PC-3 (cell line): ENCODE measurements at regions not wholly inside any gene's neighbourhood (a gene's known extent, or its start where the extent isn't known, plus 50 kb on each side); places are given as distances from the start of the nearest gene placed in this dataset.
A peak's percentile ranks its signal among the peaks of the same experiment; 100 is the strongest.

Experiments used
- ATAC-seq: fragments of 200-7000 bp; cut with Tn5 transposase; 2 replicates; pipeline ENCODE4 v1.9.1; 2020; ENCODE audit warnings: mild to moderate bottlenecking, moderate library complexity
- BruUV-seq: library from RNA; stranded (reverse); fragments of 400-500 nt; replicated peaks from 2 replicates; lab custom pipeline; 2021; lab: Mats Ljungman, UMichigan
- CTCF ChIA-PET: fragments of 300-600 bp; sonication (Branson Sonifier 250); formaldehyde crosslinking; loops from one replicate; lab custom pipeline; 2022; ENCODE audit warnings: antibody characterized with exemption; lab: Charles Lee
- POLR2A ChIA-PET: fragments of 300-600 bp; sonication (Branson Sonifier 250); formaldehyde crosslinking; loops from one replicate; lab custom pipeline; 2022; ENCODE audit warnings: antibody characterized with exemption; ENCODE audit not compliant: unreplicated experiment; lab: Charles Lee
- DNase-seq: peaks from one replicate; pipeline ENCODE4 v3.0.0-alpha.2; 2015
- H2AFZ ChIP-seq: fragments of 300-600 bp; sonication (generic); 2 replicates; pipeline ENCODE4 v1.6.0; 2016; ENCODE audit warnings: antibody characterized with exemption, low read length
- H3F3A ChIP-seq: fragments of 300-600 bp; sonication (generic); one replicate; pipeline ENCODE4 v1.6.0; 2017; ENCODE audit warnings: antibody characterized with exemption, low read length, control low read depth, mild to moderate bottlenecking; ENCODE audit not compliant: unreplicated experiment
- H3K27ac ChIP-seq: fragments of 300-600 bp; sonication (generic); 2 replicates; pipeline ENCODE4 v1.5.1; 2016; ENCODE audit warnings: mild to moderate bottlenecking, low read length
- H3K27me3 ChIP-seq: fragments of 300-600 bp; sonication (generic); 2 replicates; pipeline ENCODE4 v1.6.1; 2016; ENCODE audit warnings: low read length, mixed read lengths
- H3K36me3 ChIP-seq: fragments of 300-600 bp; sonication (generic); 2 replicates; pipeline ENCODE4 v1.6.1; 2016; ENCODE audit warnings: low read depth, mixed run types, low read length, mixed read lengths
- H3K4me1 ChIP-seq: fragments of 300-600 bp; sonication (generic); 2 replicates; pipeline ENCODE4 v1.5.1; 2016; ENCODE audit warnings: low read length; ENCODE audit not compliant: insufficient read depth
- H3K4me2 ChIP-seq: fragments of 300-600 bp; sonication (generic); 2 replicates; pipeline ENCODE4 v1.6.0; 2016; ENCODE audit warnings: low read length
- H3K4me3 ChIP-seq: fragments of 300-600 bp; sonication (generic); 2 replicates; pipeline ENCODE4 v1.5.1; 2016; ENCODE audit warnings: mild to moderate bottlenecking, low read length, mixed read lengths
- H3K79me2 ChIP-seq: fragments of 300-600 bp; sonication (generic); 2 replicates; pipeline ENCODE4 v1.6.1; 2017; ENCODE audit warnings: low read length, mixed read lengths
- H3K9ac ChIP-seq: fragments of 300-600 bp; sonication (generic); 2 replicates; pipeline ENCODE4 v1.6.0; 2016; ENCODE audit warnings: mild to moderate bottlenecking, low read length
- H3K9me2 ChIP-seq: fragments of 300-600 bp; sonication (generic); replicated peaks from 2 replicates; pipeline ENCODE4 v1.6.1; 2016; ENCODE audit warnings: mixed run types, low read length, mixed read lengths
- H3K9me3 ChIP-seq: fragments of 300-600 bp; sonication (generic); 2 replicates; pipeline ENCODE4 v1.6.1; 2016; ENCODE audit warnings: low read length, mixed read lengths
- H4K20me1 ChIP-seq: fragments of 300-600 bp; sonication (generic); 2 replicates; pipeline ENCODE4 v1.6.1; 2016; ENCODE audit warnings: low read length, mixed read lengths
- EZH2 ChIP-seq: fragments of 300-600 bp; sonication (generic); IDR thresholded peaks from one replicate; pipeline ENCODE4 v1.6.1; 2017; ENCODE audit warnings: antibody characterized with exemption, mild to moderate bottlenecking, low read length; ENCODE audit not compliant: unreplicated experiment
- EZH2phosphoT487 ChIP-seq: fragments of 300-600 bp; sonication (generic); IDR thresholded peaks from 2 replicates; pipeline ENCODE4 v1.6.1; 2018; ENCODE audit warnings: mild to moderate bottlenecking, antibody characterized with exemption, low read length, borderline replicate concordance
- intact Hi-C: fragments of 100-400 bp; cut with micrococcal nuclease; formaldehyde crosslinking; loops from 2 replicates; pipeline ENCODE4 v1.9.0; 2023
- TF ChIP-seq, protein P1 (sequence below): fragments of 300-600 bp; sonication (generic); conservative IDR thresholded peaks from 2 replicates; pipeline ENCODE4 v1.5.1; 2017; ENCODE audit warnings: antibody characterized with exemption, low read depth, mild to moderate bottlenecking, low read length

DNA sequence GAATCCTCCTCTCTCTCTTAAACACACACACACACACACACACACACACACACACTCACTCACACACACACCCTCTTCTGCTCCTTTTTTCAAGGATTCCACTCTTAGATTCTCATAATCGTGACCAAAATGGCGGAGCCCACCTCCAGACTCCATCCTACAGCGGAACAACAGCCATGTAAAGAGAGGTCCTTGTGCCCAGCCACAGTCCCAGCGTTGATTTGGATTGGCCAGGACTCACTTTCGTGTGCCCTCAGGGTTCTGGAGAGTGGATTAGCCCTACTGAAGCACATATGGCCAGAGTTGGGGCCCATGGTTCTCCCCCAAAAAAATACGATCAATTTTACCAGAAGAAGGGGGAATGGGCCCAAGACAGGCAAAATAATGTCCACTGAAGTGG lies 90.2 kb upstream of the SMNDC1 start:
- Histone ChIP-seq H3K4me2 (no peak overlapping the region; the same call in 1 of the 2 replicates), H3K9me2 (no peaks in the 10 kb centered on the region), H3K9ac (peak overlapping the region; percentile 77), H4K20me1 (no peaks in the 10 kb centered on the region), H3F3A (no peaks in the 10 kb centered on the region), H3K36me3 (no peaks in the 10 kb centered on the region), H3K27ac (peak overlapping the region; percentile 98), H3K27me3 (no peaks in the 10 kb centered on the region), H3K79me2 (no peaks in the 10 kb centered on the region), H2AFZ (no peak overlapping the region), H3K4me1 (peaks cover 36% of the 10 kb centered on the region), H3K4me3 (no peak overlapping the region), H3K9me3 (no peaks in the 10 kb centered on the region)
- BruUV-seq, result no TSS peak
- DNase-seq (no peak), ATAC-seq (no peak)
- intact Hi-C loops, result no loop called here
- CTCF ChIA-PET, result interaction anchor here (0.6 kb wide), 1 partner anchor 90 kb away, joined by 14 read pairs; the partner anchor contains the start of gene SMNDC1
- TF ChIP-seq EZH2phosphoT487 (no peak), EZH2 (no peak)
- TF ChIP-seq, protein P1, sequence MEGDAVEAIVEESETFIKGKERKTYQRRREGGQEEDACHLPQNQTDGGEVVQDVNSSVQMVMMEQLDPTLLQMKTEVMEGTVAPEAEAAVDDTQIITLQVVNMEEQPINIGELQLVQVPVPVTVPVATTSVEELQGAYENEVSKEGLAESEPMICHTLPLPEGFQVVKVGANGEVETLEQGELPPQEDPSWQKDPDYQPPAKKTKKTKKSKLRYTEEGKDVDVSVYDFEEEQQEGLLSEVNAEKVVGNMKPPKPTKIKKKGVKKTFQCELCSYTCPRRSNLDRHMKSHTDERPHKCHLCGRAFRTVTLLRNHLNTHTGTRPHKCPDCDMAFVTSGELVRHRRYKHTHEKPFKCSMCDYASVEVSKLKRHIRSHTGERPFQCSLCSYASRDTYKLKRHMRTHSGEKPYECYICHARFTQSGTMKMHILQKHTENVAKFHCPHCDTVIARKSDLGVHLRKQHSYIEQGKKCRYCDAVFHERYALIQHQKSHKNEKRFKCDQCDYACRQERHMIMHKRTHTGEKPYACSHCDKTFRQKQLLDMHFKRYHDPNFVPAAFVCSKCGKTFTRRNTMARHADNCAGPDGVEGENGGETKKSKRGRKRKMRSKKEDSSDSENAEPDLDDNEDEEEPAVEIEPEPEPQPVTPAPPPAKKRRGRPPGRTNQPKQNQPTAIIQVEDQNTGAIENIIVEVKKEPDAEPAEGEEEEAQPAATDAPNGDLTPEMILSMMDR, result no peak
- POLR2A ChIA-PET, result no interaction called here

DNA sequence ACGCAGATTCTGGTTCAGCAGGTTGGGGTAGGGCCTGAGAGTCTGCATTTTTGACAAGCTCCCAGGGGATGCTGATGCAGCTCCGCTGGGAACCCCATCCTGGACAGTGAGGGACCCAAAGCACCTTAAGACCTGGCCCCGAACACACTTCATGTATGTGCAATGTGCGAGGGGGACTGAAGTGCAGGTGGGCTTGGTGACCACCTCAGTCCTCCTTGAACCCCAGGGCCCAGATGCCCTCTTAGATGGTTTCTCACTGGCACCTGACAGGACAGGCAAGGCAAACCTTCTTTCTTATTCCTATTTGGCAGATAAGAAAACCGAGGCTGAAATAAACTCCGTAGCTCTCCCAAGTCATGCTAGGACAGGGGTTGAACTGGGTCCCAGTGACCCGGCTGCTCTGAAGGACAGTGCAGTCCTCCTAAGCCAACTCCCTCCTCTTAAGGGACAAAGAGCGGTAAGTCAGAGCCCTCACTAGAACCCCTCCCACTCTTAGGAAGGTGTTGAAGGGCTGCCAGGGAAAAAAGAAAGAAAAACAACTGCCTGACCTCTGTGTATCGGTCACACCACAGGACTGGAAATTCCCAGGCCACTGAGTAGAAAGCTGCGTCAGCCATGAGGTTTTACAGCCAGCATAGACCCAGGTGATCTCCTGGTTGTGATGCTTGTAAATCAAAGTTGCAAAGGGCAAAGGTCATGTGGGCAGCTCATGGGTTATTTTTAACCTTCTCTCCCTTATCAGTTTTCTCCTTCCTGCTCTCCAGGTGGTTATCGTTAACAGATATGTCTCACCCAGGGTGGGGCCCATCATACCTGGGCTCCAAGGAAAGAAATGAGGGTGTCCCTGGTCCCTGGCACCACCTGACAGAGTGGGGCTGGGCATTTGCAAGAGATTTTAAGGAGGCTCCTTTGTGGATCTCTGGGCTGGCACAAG lies 90.9 kb upstream of the SMNDC1 start:
- Histone ChIP-seq H3K4me2 (peak overlapping the region; percentile 32), H3F3A (no peaks in the 10 kb centered on the region), H4K20me1 (no peaks in the 10 kb centered on the region), H3K4me1 (peaks cover 43% of the 10 kb centered on the region), H3K9ac (peak overlapping the region; percentile 77), H3K27me3 (no peaks in the 10 kb centered on the region), H2AFZ (no peak overlapping the region), H3K27ac (peak overlapping the region; percentile 98), H3K9me3 (no peaks in the 10 kb centered on the region), H3K79me2 (no peaks in the 10 kb centered on the region), H3K4me3 (no peak overlapping the region), H3K36me3 (no peaks in the 10 kb centered on the region), H3K9me2 (no peaks in the 10 kb centered on the region)
- POLR2A ChIA-PET, result interaction anchor here (0.6 kb wide), 2 partner anchors 19 to 107 kb away, joined by 3 read pairs; no protein-coding TSS in a partner anchor
- ATAC-seq, result no peak
- TF ChIP-seq EZH2, result no peak
- TF ChIP-seq, protein P1, result no peak
- TF ChIP-seq EZH2phosphoT487, result no peak
- CTCF ChIA-PET, result no interaction called here
- TSS peak; percentile 14 for BruUV-seq
- DNase-seq, result peak; percentile 76
- intact Hi-C loops, result no loop called here

DNA sequence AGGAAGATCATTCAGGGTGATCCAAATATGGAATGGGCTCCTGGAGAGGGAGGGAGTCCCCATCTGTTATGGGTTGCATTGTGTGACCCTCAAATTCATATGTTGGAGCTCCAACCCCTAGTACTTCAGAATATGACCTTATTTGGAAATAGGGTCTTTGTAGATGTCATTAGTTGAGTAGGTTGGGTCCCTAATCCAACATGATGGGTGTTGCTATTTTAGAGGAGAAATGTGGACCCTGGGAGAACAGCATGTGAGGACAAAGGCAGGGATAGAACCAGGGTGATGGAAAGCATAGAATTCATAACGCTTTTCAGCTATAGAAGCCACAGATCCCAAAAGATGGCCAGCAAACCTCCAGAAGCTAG lies 91.5 kb upstream of the SMNDC1 start:
- Histone ChIP-seq H2AFZ (no peak overlapping the region), H3K36me3 (no peaks in the 10 kb centered on the region), H3K27me3 (no peaks in the 10 kb centered on the region), H3K9me3 (no peaks in the 10 kb centered on the region), H3K79me2 (no peaks in the 10 kb centered on the region), H4K20me1 (no peaks in the 10 kb centered on the region), H3K4me2 (peak overlapping the region; percentile 22), H3K27ac (peak overlapping the region; percentile 98), H3K9me2 (no peaks in the 10 kb centered on the region), H3F3A (no peaks in the 10 kb centered on the region), H3K4me3 (no peak overlapping the region), H3K9ac (peak overlapping the region; percentile 72), H3K4me1 (peaks cover 47% of the 10 kb centered on the region)
- intact Hi-C loops, result no loop called here
- no peak for ATAC-seq
- no TSS peak for BruUV-seq
- no peak for TF ChIP-seq EZH2
- ChIA-PET CTCF (no interaction called here), POLR2A (no interaction called here)
- no peak for DNase-seq
